ENCODE measurements at regions not wholly inside any gene's neighbourhood (a gene's known extent, or its start where the extent isn't known, plus 50 kb on each side); places are given as distances from the start of the nearest gene placed in this dataset.

- 49 to 56% methylated on average over 4 of the region's 4 CpGs for WGBS, 2 donors
- TF ChIP-seq POLR2A (IDR thresholded peaks at IDR 0.05), result no peak
- TF ChIP-seq, protein P1, sequence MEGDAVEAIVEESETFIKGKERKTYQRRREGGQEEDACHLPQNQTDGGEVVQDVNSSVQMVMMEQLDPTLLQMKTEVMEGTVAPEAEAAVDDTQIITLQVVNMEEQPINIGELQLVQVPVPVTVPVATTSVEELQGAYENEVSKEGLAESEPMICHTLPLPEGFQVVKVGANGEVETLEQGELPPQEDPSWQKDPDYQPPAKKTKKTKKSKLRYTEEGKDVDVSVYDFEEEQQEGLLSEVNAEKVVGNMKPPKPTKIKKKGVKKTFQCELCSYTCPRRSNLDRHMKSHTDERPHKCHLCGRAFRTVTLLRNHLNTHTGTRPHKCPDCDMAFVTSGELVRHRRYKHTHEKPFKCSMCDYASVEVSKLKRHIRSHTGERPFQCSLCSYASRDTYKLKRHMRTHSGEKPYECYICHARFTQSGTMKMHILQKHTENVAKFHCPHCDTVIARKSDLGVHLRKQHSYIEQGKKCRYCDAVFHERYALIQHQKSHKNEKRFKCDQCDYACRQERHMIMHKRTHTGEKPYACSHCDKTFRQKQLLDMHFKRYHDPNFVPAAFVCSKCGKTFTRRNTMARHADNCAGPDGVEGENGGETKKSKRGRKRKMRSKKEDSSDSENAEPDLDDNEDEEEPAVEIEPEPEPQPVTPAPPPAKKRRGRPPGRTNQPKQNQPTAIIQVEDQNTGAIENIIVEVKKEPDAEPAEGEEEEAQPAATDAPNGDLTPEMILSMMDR (IDR thresholded peaks at IDR 0.05), result no peak
- H3K4me3 ChIP-seq (ENCODE audit: low read depth, poor library complexity, severe bottlenecking), result no peak overlapping the region
- intact Hi-C loops (cut with DNase I; ENCODE audit: low total_unique reads), result no loop called here
- no peak for DNase-seq (ENCODE audit: low spot score in 2 of 2)
These were observed 199.1 kb upstream of the CHAC2 start for GRCh38 chr2:53568469-53568868.

DNA sequence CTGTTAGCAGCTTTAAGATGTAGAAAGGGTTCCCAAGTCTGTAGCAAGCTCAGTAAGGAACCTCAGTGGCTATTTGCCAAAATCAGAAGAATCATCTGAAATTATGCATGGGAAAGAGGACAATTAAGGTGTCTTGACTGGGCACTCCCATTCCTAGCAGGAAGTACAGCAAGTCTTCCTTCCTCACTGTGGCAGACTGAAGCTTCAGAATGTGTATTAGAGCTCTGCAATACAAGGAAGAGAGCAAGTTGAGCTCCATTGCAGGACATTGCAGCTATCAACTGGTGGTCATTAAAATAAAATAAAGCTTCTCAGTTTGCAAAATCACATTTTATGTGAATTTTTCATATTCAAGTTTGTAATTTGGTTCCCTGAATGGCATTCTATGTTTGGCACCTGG is 200.5 kb upstream of the CHAC2 start:
- TF ChIP-seq, protein P1 (IDR thresholded peaks at IDR 0.05), result no peak
- TF ChIP-seq POLR2A (IDR thresholded peaks at IDR 0.05), result no peak
- intact Hi-C loops (cut with DNase I; ENCODE audit: low total_unique reads), result no loop called here
- no peak for DNase-seq (ENCODE audit: low spot score in 2 of 2)
- no peak overlapping the region for H3K4me3 ChIP-seq (ENCODE audit: low read depth, poor library complexity, severe bottlenecking)

DNA sequence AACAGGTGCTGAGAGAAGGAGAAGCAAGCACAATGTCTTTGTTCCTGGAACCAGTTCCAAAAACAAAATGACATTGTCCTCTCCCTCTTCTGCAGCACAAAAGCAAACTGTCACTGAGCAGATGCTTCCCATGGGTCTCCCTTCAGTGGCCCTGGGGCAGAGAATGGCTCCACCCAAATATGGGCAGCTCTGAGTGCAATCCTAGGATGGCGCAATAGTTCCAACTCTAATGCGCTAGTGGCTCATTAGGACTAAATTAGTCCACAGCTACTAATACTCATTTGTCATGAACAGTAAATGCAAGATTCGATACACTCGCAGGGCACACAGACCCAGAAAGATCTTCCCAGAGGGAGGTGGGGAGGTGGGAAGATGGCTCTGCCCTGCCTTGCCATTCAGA is 205.2 kb upstream of the CHAC2 start:
- TF ChIP-seq POLR2A (IDR thresholded peaks at IDR 0.05), result no peak
- TF ChIP-seq, protein P1 (IDR thresholded peaks at IDR 0.05), result no peak
- intact Hi-C loops (cut with DNase I; ENCODE audit: low total_unique reads), result no loop called here
- no peak overlapping the region for H3K4me3 ChIP-seq (ENCODE audit: low read depth, poor library complexity, severe bottlenecking)
- DNase-seq (ENCODE audit: low spot score in 2 of 2), result no peak
- 72 to 97% methylated on average over 4 of the region's 4 CpGs for WGBS, 2 donors

GRCh38 chr2:53561155-53561554 is 206.4 kb upstream of the CHAC2 start:
- no peak overlapping the region for H3K4me3 ChIP-seq (ENCODE audit: low read depth, poor library complexity, severe bottlenecking)
- no peak for DNase-seq (ENCODE audit: low spot score in 2 of 2)
- no peak for TF ChIP-seq POLR2A (IDR thresholded peaks at IDR 0.05)
- TF ChIP-seq, protein P1 (IDR thresholded peaks at IDR 0.05), result no peak
- intact Hi-C loops (cut with DNase I; ENCODE audit: low total_unique reads), result no loop called here
- 85 to 87% methylated on average over 4 of the region's 4 CpGs for WGBS, 2 donors

- no peak for TF ChIP-seq POLR2A (IDR thresholded peaks at IDR 0.05)
- TF ChIP-seq, protein P1 (IDR thresholded peaks at IDR 0.05), result no peak
- no peak overlapping the region for H3K4me3 ChIP-seq (ENCODE audit: low read depth, poor library complexity, severe bottlenecking)
- intact Hi-C loops (cut with DNase I; ENCODE audit: low total_unique reads), result no loop called here
- DNase-seq (ENCODE audit: low spot score in 2 of 2), result no peak
- WGBS, 2 donors, result 29 to 47% methylated on average over 2 of the region's 2 CpGs
These were observed 208.2 kb upstream of the CHAC2 start for GRCh38 chr2:53559302-53559966.

GRCh38 chr2:53558867-53559266 is 208.7 kb upstream of the CHAC2 start:
- DNase-seq (ENCODE audit: low spot score in 2 of 2), result no peak
- 63 to 73% methylated on average over 2 of the region's 2 CpGs for WGBS, 2 donors
- no peak overlapping the region for H3K4me3 ChIP-seq (ENCODE audit: low read depth, poor library complexity, severe bottlenecking)
- intact Hi-C loops (cut with DNase I; ENCODE audit: low total_unique reads), result no loop called here
- no peak for TF ChIP-seq POLR2A (IDR thresholded peaks at IDR 0.05)
- TF ChIP-seq, protein P1 (IDR thresholded peaks at IDR 0.05), result no peak

All from lower leg skin (tissue), 4 donors.